ENCODE measurements at regions not wholly inside any gene's neighbourhood (a gene's known extent, or its start where the extent isn't known, plus 50 kb on each side); places are given as distances from the start of the nearest gene placed in this dataset.

- H3K9me3 ChIP-seq (ENCODE audit: control insufficient read depth, low read length), result no peaks in the 10 kb centered on the region
- no peak overlapping the region for H3K4me3 ChIP-seq (ENCODE audit: low read length)
- no peaks in the 10 kb centered on the region for H3K4me1 ChIP-seq (ENCODE audit: control insufficient read depth, insufficient read depth, low read length)
- H3K27me3 ChIP-seq (replicated peaks; ENCODE audit: control insufficient read depth, insufficient read depth, low read length), result no peaks in the 10 kb centered on the region
- DNase-seq (ENCODE audit: low read depth), result no peak
- no peaks in the 10 kb centered on the region for H3K36me3 ChIP-seq (ENCODE audit: control insufficient read depth, insufficient read depth, low read length, severe bottlenecking)
- no peak overlapping the region for H3K9ac ChIP-seq (ENCODE audit: low read length)
Observed at GRCh38 chr4:62571494-62571893, 1371.4 kb downstream of the ADGRL3 start.

DNA sequence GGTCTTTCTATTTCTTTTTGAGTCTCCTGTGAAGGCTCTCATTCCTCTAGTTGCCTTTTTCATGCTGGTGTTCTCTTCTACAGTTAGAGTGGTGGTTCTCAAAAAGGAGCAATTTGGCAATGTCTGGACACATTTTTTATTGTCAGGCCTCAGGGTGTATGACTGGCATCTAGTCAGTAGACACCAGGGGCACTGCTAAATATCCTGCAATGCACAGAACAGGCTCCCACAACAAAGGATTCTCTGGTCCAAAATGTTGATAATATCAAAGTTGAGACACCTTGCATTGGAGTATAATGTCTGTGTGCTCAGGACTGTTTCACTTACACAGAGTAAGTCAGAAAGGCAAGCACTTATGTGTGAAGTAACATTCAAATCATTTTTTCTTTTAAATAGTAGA is 1360.7 kb downstream of the ADGRL3 start:
- Histone ChIP-seq H3K9ac (ENCODE audit: low read length) (no peak overlapping the region), H3K36me3 (ENCODE audit: control insufficient read depth, insufficient read depth, low read length, severe bottlenecking) (no peaks in the 10 kb centered on the region)
- no peak for DNase-seq (ENCODE audit: low read depth)

DNA sequence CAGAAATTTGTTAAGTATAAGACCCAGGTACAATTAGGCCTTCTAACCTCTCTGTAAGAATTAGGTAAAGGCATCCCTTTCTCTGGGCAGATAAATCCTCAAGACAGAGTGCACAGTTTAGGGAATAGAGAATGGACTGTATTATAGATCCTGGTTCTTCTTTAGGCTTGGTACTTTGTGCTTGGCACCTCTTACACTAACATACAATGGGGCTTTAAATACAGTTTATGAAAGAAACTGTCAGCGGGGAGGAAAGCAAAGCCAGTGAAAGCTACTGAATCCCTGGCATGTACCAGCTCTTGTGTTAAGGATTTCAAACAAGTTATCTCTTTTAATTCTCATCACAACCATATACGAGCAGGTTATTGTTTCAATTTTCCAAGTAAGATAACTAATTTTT is 1350.0 kb downstream of the ADGRL3 start:
- Histone ChIP-seq H3K9me3 (ENCODE audit: control insufficient read depth, low read length) (no peaks in the 10 kb centered on the region), H3K36me3 (ENCODE audit: control insufficient read depth, insufficient read depth, low read length, severe bottlenecking) (no peaks in the 10 kb centered on the region), H3K4me1 (ENCODE audit: control insufficient read depth, insufficient read depth, low read length) (no peaks in the 10 kb centered on the region), H3K4me3 (ENCODE audit: low read length) (no peak overlapping the region), H3K9ac (ENCODE audit: low read length) (no peak overlapping the region), H3K27me3 (replicated peaks; ENCODE audit: control insufficient read depth, insufficient read depth, low read length) (no peaks in the 10 kb centered on the region)
- no peak for DNase-seq (ENCODE audit: low read depth)

More for the DNA sequence above, 1360.7 kb downstream of the ADGRL3 start:
- H3K4me3 ChIP-seq (ENCODE audit: low read length), result no peak overlapping the region
- H3K27me3 ChIP-seq (replicated peaks; ENCODE audit: control insufficient read depth, insufficient read depth, low read length), result no peaks in the 10 kb centered on the region
- no peaks in the 10 kb centered on the region for H3K4me1 ChIP-seq (ENCODE audit: control insufficient read depth, insufficient read depth, low read length)
- H3K9me3 ChIP-seq (ENCODE audit: control insufficient read depth, low read length), result no peaks in the 10 kb centered on the region

GRCh38 chr4:62549601-62550000 is 1349.5 kb downstream of the ADGRL3 start:
- Histone ChIP-seq H3K27me3 (replicated peaks; ENCODE audit: control insufficient read depth, insufficient read depth, low read length) (no peaks in the 10 kb centered on the region), H3K4me1 (ENCODE audit: control insufficient read depth, insufficient read depth, low read length) (no peaks in the 10 kb centered on the region), H3K4me3 (ENCODE audit: low read length) (no peak overlapping the region), H3K9ac (ENCODE audit: low read length) (no peak overlapping the region), H3K36me3 (ENCODE audit: control insufficient read depth, insufficient read depth, low read length, severe bottlenecking) (no peaks in the 10 kb centered on the region), H3K9me3 (ENCODE audit: control insufficient read depth, low read length) (no peaks in the 10 kb centered on the region)
- DNase-seq (ENCODE audit: low read depth), result no peak

- H3K9ac ChIP-seq (ENCODE audit: low read length), result no peak overlapping the region
- H3K4me3 ChIP-seq (ENCODE audit: low read length), result no peak overlapping the region
- no peaks in the 10 kb centered on the region for H3K27me3 ChIP-seq (replicated peaks; ENCODE audit: control insufficient read depth, insufficient read depth, low read length)
- H3K36me3 ChIP-seq (ENCODE audit: control insufficient read depth, insufficient read depth, low read length, severe bottlenecking), result no peaks in the 10 kb centered on the region
- no peak for DNase-seq (ENCODE audit: low read depth)
- H3K4me1 ChIP-seq (ENCODE audit: control insufficient read depth, insufficient read depth, low read length), result no peaks in the 10 kb centered on the region
- no peaks in the 10 kb centered on the region for H3K9me3 ChIP-seq (ENCODE audit: control insufficient read depth, low read length)
Observed at GRCh38 chr4:62548765-62549164, 1348.6 kb downstream of the ADGRL3 start.

DNA sequence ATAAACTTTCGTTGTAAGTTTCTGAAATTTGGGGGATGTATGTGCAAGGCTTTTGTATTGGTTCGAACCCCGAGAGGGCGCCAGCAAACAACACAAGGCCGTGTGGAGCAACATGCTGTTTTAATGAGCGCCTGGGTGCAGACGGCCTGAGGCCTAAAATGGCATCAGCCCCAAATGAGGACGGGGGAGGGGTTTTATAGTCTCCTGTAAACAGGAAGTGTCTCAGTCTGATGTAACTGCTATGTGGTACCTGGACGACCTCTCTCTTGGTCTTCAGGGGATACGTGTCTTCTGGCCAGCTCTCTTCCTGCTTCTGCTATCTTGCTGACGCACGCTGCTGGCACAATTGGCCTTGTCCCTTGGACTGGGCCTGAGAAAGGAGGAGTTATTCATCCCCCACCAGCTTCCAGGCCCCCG is 1348.0 kb downstream of the ADGRL3 start:
- no peaks in the 10 kb centered on the region for H3K27me3 ChIP-seq (replicated peaks; ENCODE audit: control insufficient read depth, insufficient read depth, low read length)
- H3K9me3 ChIP-seq (ENCODE audit: control insufficient read depth, low read length), result no peaks in the 10 kb centered on the region
- H3K9ac ChIP-seq (ENCODE audit: low read length), result no peak overlapping the region
- no peak overlapping the region for H3K4me3 ChIP-seq (ENCODE audit: low read length)
- no peaks in the 10 kb centered on the region for H3K4me1 ChIP-seq (ENCODE audit: control insufficient read depth, insufficient read depth, low read length)
- DNase-seq (ENCODE audit: low read depth), result no peak
- no peaks in the 10 kb centered on the region for H3K36me3 ChIP-seq (ENCODE audit: control insufficient read depth, insufficient read depth, low read length, severe bottlenecking)

DNA sequence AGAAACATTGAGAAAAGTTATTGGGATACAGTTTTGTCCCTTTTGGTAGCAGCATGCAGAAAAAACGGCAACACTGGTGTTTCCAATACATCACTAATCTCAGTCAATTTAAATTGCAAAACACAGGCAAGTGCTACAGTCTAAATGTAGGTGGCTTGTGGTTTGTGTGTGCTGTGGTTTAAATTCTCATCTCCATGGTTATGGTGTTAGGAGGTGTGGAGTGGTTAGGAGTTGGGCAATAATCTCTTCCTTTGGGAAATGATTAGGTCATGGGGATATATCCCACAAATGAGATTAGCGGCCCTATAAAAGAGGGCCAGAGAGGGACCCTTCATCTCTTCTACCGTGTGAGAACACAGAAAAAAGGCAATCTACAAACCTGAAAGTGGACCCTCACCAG is 1344.3 kb downstream of the ADGRL3 start:
- H3K36me3 ChIP-seq (ENCODE audit: control insufficient read depth, insufficient read depth, low read length, severe bottlenecking), result no peaks in the 10 kb centered on the region
- no peak overlapping the region for H3K4me3 ChIP-seq (ENCODE audit: low read length)
- H3K9me3 ChIP-seq (ENCODE audit: control insufficient read depth, low read length), result peaks cover 5% of the 10 kb centered on the region
- no peaks in the 10 kb centered on the region for H3K27me3 ChIP-seq (replicated peaks; ENCODE audit: control insufficient read depth, insufficient read depth, low read length)
- DNase-seq (ENCODE audit: low read depth), result no peak
- H3K4me1 ChIP-seq (ENCODE audit: control insufficient read depth, insufficient read depth, low read length), result no peaks in the 10 kb centered on the region
- H3K9ac ChIP-seq (ENCODE audit: low read length), result no peak overlapping the region

DNA sequence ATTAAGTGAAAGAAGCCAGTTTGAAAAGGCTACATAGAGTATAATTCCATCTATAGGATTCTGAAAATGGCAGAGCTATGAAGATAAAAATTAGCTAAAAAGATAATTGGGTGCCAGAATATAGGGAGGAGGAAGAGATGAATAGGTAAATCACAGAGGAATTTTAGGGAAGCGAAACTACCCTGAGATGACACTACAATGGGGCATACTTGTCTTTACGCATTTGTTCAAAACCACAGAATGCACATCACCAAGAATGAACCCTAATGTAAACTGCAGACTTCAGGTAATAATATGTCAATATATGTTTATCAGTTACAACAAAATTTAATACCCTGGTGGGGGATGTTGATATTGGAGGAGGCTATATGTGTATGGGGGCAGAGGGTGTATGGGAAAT is 1342.9 kb downstream of the ADGRL3 start:
- DNase-seq (ENCODE audit: low read depth), result no peak
- Histone ChIP-seq H3K36me3 (ENCODE audit: control insufficient read depth, insufficient read depth, low read length, severe bottlenecking) (no peaks in the 10 kb centered on the region), H3K4me1 (ENCODE audit: control insufficient read depth, insufficient read depth, low read length) (no peaks in the 10 kb centered on the region), H3K4me3 (ENCODE audit: low read length) (no peak overlapping the region), H3K9ac (ENCODE audit: low read length) (no peak overlapping the region), H3K27me3 (replicated peaks; ENCODE audit: control insufficient read depth, insufficient read depth, low read length) (no peaks in the 10 kb centered on the region), H3K9me3 (ENCODE audit: control insufficient read depth, low read length) (peaks cover 5% of the 10 kb centered on the region)

DNA sequence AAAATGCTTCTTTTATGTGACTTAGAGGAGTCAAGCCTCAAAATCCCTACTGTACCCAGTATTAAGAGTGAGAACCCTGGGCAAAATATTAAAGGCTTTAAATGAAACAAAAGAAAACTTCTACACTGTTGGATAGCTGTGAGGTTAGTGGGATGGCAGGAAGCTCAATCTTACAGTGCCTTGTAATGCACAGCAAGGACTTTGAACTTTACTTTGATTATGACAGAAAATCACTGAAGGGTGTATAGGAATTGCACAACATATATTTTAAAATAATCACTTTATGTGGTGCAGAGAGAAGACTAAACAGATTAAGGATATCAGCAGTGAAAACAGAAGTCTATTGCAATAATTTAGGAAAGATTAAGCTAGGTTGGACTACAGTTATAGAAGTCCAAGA is 1333.4 kb downstream of the ADGRL3 start:
- Histone ChIP-seq H3K9ac (ENCODE audit: low read length) (no peak overlapping the region), H3K4me1 (ENCODE audit: control insufficient read depth, insufficient read depth, low read length) (no peaks in the 10 kb centered on the region), H3K4me3 (ENCODE audit: low read length) (no peak overlapping the region), H3K36me3 (ENCODE audit: control insufficient read depth, insufficient read depth, low read length, severe bottlenecking) (no peaks in the 10 kb centered on the region), H3K27me3 (replicated peaks; ENCODE audit: control insufficient read depth, insufficient read depth, low read length) (no peaks in the 10 kb centered on the region), H3K9me3 (ENCODE audit: control insufficient read depth, low read length) (no peaks in the 10 kb centered on the region)
- DNase-seq (ENCODE audit: low read depth), result no peak

- no peak overlapping the region for H3K9ac ChIP-seq (ENCODE audit: low read length)
- H3K9me3 ChIP-seq (ENCODE audit: control insufficient read depth, low read length), result no peaks in the 10 kb centered on the region
- DNase-seq (ENCODE audit: low read depth), result no peak
- no peak overlapping the region for H3K4me3 ChIP-seq (ENCODE audit: low read length)
- H3K27me3 ChIP-seq (replicated peaks; ENCODE audit: control insufficient read depth, insufficient read depth, low read length), result no peaks in the 10 kb centered on the region
- H3K4me1 ChIP-seq (ENCODE audit: control insufficient read depth, insufficient read depth, low read length), result no peaks in the 10 kb centered on the region
- H3K36me3 ChIP-seq (ENCODE audit: control insufficient read depth, insufficient read depth, low read length, severe bottlenecking), result no peaks in the 10 kb centered on the region
Observed at GRCh38 chr4:62531731-62532130, 1331.6 kb downstream of the ADGRL3 start.

GRCh38 chr4:62531264-62531663 is 1331.1 kb downstream of the ADGRL3 start:
- H3K4me1 ChIP-seq (ENCODE audit: control insufficient read depth, insufficient read depth, low read length), result no peaks in the 10 kb centered on the region
- H3K9me3 ChIP-seq (ENCODE audit: control insufficient read depth, low read length), result no peaks in the 10 kb centered on the region
- no peak overlapping the region for H3K4me3 ChIP-seq (ENCODE audit: low read length)
- H3K9ac ChIP-seq (ENCODE audit: low read length), result no peak overlapping the region
- H3K36me3 ChIP-seq (ENCODE audit: control insufficient read depth, insufficient read depth, low read length, severe bottlenecking), result no peaks in the 10 kb centered on the region
- H3K27me3 ChIP-seq (replicated peaks; ENCODE audit: control insufficient read depth, insufficient read depth, low read length), result no peaks in the 10 kb centered on the region
- DNase-seq (ENCODE audit: low read depth), result no peak

DNA sequence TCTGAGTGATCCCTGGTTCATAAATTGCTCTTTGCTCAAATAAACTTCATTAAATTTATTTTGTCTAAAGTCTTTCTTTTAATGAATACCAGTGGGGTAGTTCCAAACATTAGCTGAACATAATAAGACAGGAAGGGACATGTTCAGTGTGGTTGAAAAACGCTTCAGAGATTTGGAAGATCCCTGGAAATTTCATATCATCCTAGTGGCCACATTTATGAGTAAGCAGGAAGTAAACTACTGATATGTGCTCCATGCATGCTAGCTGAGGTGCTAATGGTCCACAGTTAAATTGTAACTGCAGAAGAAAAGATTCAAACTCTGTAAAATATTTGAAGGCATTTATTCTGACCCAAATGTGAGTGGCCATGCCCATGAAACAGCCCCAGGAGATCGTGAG is 1328.7 kb downstream of the ADGRL3 start:
- no peaks in the 10 kb centered on the region for H3K27me3 ChIP-seq (replicated peaks; ENCODE audit: control insufficient read depth, insufficient read depth, low read length)
- H3K9ac ChIP-seq (ENCODE audit: low read length), result no peak overlapping the region
- H3K36me3 ChIP-seq (ENCODE audit: control insufficient read depth, insufficient read depth, low read length, severe bottlenecking), result no peaks in the 10 kb centered on the region
- no peaks in the 10 kb centered on the region for H3K9me3 ChIP-seq (ENCODE audit: control insufficient read depth, low read length)
- no peak overlapping the region for H3K4me3 ChIP-seq (ENCODE audit: low read length)
- DNase-seq (ENCODE audit: low read depth), result no peak
- H3K4me1 ChIP-seq (ENCODE audit: control insufficient read depth, insufficient read depth, low read length), result no peaks in the 10 kb centered on the region

All from adipocyte (in vitro differentiated cells).